ENCODE measurements at regions not wholly inside any gene's neighbourhood (a gene's known extent, or its start where the extent isn't known, plus 50 kb on each side); places are given as distances from the start of the nearest gene placed in this dataset.
"Not testable (repeated sequence)": the region's sequence is repeated elsewhere in the genome, so short reads cannot be mapped to it uniquely, and the experiment has no call there.

DNA sequence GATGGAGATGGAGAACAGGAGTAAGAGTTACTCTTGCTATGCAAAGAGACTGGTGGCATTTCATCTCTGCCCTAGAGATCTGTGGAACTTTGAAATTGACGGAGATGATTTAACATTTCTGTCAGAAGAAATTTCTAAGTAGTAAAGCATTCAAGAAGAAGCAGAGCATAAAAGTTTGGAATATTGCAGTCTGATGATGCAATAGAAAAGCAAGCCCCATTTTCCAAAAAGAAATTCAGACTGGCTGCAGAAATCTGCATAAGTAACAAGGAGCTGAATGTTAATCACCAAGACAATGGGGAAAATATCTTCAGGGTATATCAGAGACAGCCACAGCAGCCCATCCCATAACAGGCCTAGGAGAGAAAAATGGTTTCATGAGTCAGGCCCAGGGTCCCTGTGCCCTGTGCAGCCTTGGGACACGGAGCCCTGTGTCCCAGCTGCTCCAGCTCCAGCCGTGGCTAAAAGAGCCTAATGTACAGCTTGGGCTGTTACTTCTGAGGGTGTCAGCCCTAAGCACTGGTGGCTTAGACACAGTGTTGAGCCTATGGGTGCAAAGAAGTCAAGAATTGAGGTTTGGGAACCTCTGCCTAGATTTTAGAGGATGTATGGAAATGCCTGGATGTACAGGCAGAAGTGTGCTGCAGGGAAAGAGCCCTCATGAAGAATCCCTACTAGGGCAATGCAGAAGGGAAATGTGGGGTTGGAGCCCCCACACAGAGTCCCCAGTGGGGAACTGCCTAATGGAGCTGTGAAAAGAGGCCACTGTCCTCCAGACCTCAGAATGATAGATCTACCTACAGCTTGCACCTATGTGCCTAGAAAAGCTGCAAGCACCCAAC lies 616.6 kb downstream of the SLC16A7 start:
- Histone ChIP-seq H3K4me1 (ENCODE audit: control insufficient read depth in 4 of 4, insufficient read depth in 4 of 4, low read length in 3 of 4) (no peaks in the 10 kb centered on the region), H3K27me3 (ENCODE audit: control insufficient read depth in 4 of 4, insufficient read depth in 4 of 4, low read length in 3 of 4) (no peaks in the 10 kb centered on the region), H3K4me3 (ENCODE audit: low read depth in 1 of 3, low read length in 3 of 3) (no peak overlapping the region), H3K9me3 (ENCODE audit: control insufficient read depth in 4 of 4, low read length in 3 of 4) (no peaks in the 10 kb centered on the region), H3K9ac (ENCODE audit: low read depth in 1 of 2, low read length in 2 of 2) (no peak overlapping the region), H3K27ac (ENCODE audit: low read depth in 1 of 2, low read length in 2 of 2) (no peak overlapping the region), H3K36me3 (ENCODE audit: control insufficient read depth in 4 of 4, insufficient read depth in 3 of 4, low read depth in 1 of 4, low read length in 3 of 4) (no peaks in the 10 kb centered on the region)
- no peak for DNase-seq (ENCODE audit: low spot score)
- TF ChIP-seq, protein P1, sequence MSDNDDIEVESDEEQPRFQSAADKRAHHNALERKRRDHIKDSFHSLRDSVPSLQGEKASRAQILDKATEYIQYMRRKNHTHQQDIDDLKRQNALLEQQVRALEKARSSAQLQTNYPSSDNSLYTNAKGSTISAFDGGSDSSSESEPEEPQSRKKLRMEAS (IDR thresholded peaks at IDR 0.05), result no peak
- TF ChIP-seq EGR1 (IDR thresholded peaks at IDR 0.05; ENCODE audit: low read depth in 2 of 2) (no peak), TAF1 (conservative IDR thresholded peaks at IDR 0.05) (no peak), HNF4A (conservative IDR thresholded peaks at IDR 0.05) (no peak), GABPA (IDR thresholded peaks at IDR 0.05 in 1 of 2, conservative IDR thresholded peaks at IDR 0.05 in 1 of 2) (no peak), RXRA (IDR thresholded peaks at IDR 0.05) (no peak)
- TF ChIP-seq, protein P2, sequence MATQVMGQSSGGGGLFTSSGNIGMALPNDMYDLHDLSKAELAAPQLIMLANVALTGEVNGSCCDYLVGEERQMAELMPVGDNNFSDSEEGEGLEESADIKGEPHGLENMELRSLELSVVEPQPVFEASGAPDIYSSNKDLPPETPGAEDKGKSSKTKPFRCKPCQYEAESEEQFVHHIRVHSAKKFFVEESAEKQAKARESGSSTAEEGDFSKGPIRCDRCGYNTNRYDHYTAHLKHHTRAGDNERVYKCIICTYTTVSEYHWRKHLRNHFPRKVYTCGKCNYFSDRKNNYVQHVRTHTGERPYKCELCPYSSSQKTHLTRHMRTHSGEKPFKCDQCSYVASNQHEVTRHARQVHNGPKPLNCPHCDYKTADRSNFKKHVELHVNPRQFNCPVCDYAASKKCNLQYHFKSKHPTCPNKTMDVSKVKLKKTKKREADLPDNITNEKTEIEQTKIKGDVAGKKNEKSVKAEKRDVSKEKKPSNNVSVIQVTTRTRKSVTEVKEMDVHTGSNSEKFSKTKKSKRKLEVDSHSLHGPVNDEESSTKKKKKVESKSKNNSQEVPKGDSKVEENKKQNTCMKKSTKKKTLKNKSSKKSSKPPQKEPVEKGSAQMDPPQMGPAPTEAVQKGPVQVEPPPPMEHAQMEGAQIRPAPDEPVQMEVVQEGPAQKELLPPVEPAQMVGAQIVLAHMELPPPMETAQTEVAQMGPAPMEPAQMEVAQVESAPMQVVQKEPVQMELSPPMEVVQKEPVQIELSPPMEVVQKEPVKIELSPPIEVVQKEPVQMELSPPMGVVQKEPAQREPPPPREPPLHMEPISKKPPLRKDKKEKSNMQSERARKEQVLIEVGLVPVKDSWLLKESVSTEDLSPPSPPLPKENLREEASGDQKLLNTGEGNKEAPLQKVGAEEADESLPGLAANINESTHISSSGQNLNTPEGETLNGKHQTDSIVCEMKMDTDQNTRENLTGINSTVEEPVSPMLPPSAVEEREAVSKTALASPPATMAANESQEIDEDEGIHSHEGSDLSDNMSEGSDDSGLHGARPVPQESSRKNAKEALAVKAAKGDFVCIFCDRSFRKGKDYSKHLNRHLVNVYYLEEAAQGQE (IDR thresholded peaks at IDR 0.05), result no peak
- WGBS, result 72% methylated on average over 3 of the region's 3 CpGs

DNA sequence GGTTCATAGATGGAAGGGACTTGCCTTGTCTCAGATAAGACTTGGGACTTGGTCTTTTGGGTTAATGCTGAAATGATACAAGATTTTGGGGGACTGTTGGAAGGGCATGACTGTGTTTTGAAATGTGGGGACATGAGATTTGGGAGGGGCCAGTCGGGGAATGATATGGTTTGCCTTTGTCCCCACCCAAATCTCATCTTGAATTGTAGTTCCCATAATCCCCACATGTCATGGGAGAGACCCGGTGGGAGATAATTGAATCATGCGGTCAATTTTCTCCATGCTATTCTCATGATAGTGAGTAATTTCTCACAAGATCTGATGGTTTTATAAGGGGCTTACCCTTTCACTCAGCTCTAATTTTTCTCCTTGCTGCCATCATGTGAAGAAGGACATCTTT lies 617.4 kb downstream of the SLC16A7 start:
- not testable (repeated sequence) for H3K4me3 ChIP-seq (ENCODE audit: low read depth in 1 of 3, low read length in 3 of 3); H3K4me1 ChIP-seq (ENCODE audit: control insufficient read depth in 4 of 4, insufficient read depth in 4 of 4, low read length in 3 of 4); H3K9ac ChIP-seq (ENCODE audit: low read depth in 1 of 2, low read length in 2 of 2); H3K36me3 ChIP-seq (ENCODE audit: control insufficient read depth in 4 of 4, insufficient read depth in 3 of 4, low read depth in 1 of 4, low read length in 3 of 4); H3K9me3 ChIP-seq (ENCODE audit: control insufficient read depth in 4 of 4, low read length in 3 of 4); DNase-seq (ENCODE audit: low spot score); H3K27ac ChIP-seq (ENCODE audit: low read depth in 1 of 2, low read length in 2 of 2); H3K27me3 ChIP-seq (ENCODE audit: control insufficient read depth in 4 of 4, insufficient read depth in 4 of 4, low read length in 3 of 4)
- WGBS, result 83% methylated on average over 3 of the region's 3 CpGs

DNA sequence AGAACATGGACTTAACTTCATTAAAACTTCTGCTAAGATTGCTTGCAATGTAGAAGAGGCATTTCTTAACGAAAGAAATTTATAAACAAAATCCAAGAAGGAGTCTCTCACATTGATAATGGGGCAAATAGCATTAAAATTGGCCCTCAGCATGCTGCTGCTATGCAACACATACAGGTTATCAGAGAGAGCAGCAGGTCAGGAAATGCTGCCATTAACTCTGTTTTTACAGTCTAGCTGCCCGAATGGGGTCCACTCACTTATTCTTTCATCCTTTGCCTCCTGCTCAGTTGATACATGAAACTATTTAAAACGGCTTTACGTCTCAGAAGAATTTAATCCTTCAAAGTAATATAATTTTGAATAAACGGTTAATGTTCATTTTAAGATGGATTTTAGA lies 620.4 kb downstream of the SLC16A7 start:
- H3K27me3 ChIP-seq (ENCODE audit: control insufficient read depth in 4 of 4, insufficient read depth in 4 of 4, low read length in 3 of 4), result no peaks in the 10 kb centered on the region
- H3K4me3 ChIP-seq (ENCODE audit: low read depth in 1 of 3, low read length in 3 of 3), result no peak overlapping the region
- no peaks in the 10 kb centered on the region for H3K4me1 ChIP-seq (ENCODE audit: control insufficient read depth in 4 of 4, insufficient read depth in 4 of 4, low read length in 3 of 4)
- H3K36me3 ChIP-seq (ENCODE audit: control insufficient read depth in 4 of 4, insufficient read depth in 3 of 4, low read depth in 1 of 4, low read length in 3 of 4), result no peaks in the 10 kb centered on the region
- no peak overlapping the region for H3K27ac ChIP-seq (ENCODE audit: low read depth in 1 of 2, low read length in 2 of 2)
- 55% methylated on average over 5 of the region's 5 CpGs for WGBS
- H3K9ac ChIP-seq (ENCODE audit: low read depth in 1 of 2, low read length in 2 of 2), result no peak overlapping the region
- no peak for DNase-seq (ENCODE audit: low spot score)
- H3K9me3 ChIP-seq (ENCODE audit: control insufficient read depth in 4 of 4, low read length in 3 of 4), result no peaks in the 10 kb centered on the region
- TF ChIP-seq RAD21 (IDR thresholded peaks at IDR 0.05) (no peak), RXRA (IDR thresholded peaks at IDR 0.05) (no peak), NR2F2 (IDR thresholded peaks at IDR 0.05) (no peak), GABPA (IDR thresholded peaks at IDR 0.05 in 1 of 2, conservative IDR thresholded peaks at IDR 0.05 in 1 of 2) (no peak), FOXA2 (IDR thresholded peaks at IDR 0.05) (no peak), JUND (IDR thresholded peaks at IDR 0.05) (no peak), SP1 (IDR thresholded peaks at IDR 0.05) (no peak), EGR1 (IDR thresholded peaks at IDR 0.05; ENCODE audit: low read depth in 2 of 2) (no peak), HNF4G (IDR thresholded peaks at IDR 0.05) (no peak), FOXA1 (IDR thresholded peaks at IDR 0.05) (no peak), TAF1 (conservative IDR thresholded peaks at IDR 0.05) (no peak), YY1 (IDR thresholded peaks at IDR 0.05) (no peak), HNF4A (conservative IDR thresholded peaks at IDR 0.05) (no peak)
- TF ChIP-seq, protein P1 (IDR thresholded peaks at IDR 0.05), result no peak
- TF ChIP-seq, protein P3, sequence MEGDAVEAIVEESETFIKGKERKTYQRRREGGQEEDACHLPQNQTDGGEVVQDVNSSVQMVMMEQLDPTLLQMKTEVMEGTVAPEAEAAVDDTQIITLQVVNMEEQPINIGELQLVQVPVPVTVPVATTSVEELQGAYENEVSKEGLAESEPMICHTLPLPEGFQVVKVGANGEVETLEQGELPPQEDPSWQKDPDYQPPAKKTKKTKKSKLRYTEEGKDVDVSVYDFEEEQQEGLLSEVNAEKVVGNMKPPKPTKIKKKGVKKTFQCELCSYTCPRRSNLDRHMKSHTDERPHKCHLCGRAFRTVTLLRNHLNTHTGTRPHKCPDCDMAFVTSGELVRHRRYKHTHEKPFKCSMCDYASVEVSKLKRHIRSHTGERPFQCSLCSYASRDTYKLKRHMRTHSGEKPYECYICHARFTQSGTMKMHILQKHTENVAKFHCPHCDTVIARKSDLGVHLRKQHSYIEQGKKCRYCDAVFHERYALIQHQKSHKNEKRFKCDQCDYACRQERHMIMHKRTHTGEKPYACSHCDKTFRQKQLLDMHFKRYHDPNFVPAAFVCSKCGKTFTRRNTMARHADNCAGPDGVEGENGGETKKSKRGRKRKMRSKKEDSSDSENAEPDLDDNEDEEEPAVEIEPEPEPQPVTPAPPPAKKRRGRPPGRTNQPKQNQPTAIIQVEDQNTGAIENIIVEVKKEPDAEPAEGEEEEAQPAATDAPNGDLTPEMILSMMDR (IDR thresholded peaks at IDR 0.05; ENCODE audit: low read depth, low read length, missing input control), result no peak
- TF ChIP-seq, protein P4, sequence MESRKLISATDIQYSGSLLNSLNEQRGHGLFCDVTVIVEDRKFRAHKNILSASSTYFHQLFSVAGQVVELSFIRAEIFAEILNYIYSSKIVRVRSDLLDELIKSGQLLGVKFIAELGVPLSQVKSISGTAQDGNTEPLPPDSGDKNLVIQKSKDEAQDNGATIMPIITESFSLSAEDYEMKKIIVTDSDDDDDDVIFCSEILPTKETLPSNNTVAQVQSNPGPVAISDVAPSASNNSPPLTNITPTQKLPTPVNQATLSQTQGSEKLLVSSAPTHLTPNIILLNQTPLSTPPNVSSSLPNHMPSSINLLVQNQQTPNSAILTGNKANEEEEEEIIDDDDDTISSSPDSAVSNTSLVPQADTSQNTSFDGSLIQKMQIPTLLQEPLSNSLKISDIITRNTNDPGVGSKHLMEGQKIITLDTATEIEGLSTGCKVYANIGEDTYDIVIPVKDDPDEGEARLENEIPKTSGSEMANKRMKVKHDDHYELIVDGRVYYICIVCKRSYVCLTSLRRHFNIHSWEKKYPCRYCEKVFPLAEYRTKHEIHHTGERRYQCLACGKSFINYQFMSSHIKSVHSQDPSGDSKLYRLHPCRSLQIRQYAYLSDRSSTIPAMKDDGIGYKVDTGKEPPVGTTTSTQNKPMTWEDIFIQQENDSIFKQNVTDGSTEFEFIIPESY (IDR thresholded peaks at IDR 0.05), result no peak
- TF ChIP-seq, protein P5, sequence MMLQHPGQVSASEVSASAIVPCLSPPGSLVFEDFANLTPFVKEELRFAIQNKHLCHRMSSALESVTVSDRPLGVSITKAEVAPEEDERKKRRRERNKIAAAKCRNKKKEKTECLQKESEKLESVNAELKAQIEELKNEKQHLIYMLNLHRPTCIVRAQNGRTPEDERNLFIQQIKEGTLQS (IDR thresholded peaks at IDR 0.05), result no peak
